Retinal pigment epithelial cell (primary cell): ENCODE measurements at regions not wholly inside any gene's neighbourhood (a gene's known extent, or its start where the extent isn't known, plus 50 kb on each side); places are given as distances from the start of the nearest gene placed in this dataset.

Experiments
- DNase-seq: peaks from one replicate; pipeline ENCODE4 v3.0.0-alpha.2; 2010; ENCODE audit warnings: low read depth
- H3K4me3 ChIP-seq: 2 replicates; pipeline ENCODE4 v1.5.1; 2011; ENCODE audit warnings: mild to moderate bottlenecking, low read length, control low read depth, moderate library complexity
- TF ChIP-seq, protein P1 (sequence below): conservative IDR thresholded peaks from 2 replicates; pipeline ENCODE4 v1.5.1; 2011; ENCODE audit warnings: low read depth, low read length, control low read depth, inconsistent platforms

DNA sequence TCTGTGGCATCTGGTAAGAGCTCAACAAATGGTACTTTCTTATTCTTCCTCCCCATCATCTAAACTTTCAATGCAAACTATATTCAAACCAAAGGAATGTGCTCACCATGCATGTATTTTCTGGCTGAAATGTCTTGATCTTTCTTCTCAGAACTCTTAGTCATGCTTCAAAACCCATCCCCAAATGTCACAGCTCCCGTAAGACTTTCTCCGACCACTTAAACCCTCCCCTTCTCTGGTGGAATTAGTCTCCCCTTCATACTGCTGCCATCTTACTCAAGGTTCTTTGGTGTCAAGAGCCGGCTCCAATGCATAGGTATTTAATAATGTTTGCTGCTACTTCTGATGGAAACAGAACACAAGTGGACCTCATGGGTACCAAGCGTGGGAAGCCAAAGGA, 538.1 kb downstream of the MATN1 start:
- TF ChIP-seq, protein P1, sequence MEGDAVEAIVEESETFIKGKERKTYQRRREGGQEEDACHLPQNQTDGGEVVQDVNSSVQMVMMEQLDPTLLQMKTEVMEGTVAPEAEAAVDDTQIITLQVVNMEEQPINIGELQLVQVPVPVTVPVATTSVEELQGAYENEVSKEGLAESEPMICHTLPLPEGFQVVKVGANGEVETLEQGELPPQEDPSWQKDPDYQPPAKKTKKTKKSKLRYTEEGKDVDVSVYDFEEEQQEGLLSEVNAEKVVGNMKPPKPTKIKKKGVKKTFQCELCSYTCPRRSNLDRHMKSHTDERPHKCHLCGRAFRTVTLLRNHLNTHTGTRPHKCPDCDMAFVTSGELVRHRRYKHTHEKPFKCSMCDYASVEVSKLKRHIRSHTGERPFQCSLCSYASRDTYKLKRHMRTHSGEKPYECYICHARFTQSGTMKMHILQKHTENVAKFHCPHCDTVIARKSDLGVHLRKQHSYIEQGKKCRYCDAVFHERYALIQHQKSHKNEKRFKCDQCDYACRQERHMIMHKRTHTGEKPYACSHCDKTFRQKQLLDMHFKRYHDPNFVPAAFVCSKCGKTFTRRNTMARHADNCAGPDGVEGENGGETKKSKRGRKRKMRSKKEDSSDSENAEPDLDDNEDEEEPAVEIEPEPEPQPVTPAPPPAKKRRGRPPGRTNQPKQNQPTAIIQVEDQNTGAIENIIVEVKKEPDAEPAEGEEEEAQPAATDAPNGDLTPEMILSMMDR = no peak
- no peak overlapping the region for H3K4me3 ChIP-seq
- DNase-seq = no peak

DNA sequence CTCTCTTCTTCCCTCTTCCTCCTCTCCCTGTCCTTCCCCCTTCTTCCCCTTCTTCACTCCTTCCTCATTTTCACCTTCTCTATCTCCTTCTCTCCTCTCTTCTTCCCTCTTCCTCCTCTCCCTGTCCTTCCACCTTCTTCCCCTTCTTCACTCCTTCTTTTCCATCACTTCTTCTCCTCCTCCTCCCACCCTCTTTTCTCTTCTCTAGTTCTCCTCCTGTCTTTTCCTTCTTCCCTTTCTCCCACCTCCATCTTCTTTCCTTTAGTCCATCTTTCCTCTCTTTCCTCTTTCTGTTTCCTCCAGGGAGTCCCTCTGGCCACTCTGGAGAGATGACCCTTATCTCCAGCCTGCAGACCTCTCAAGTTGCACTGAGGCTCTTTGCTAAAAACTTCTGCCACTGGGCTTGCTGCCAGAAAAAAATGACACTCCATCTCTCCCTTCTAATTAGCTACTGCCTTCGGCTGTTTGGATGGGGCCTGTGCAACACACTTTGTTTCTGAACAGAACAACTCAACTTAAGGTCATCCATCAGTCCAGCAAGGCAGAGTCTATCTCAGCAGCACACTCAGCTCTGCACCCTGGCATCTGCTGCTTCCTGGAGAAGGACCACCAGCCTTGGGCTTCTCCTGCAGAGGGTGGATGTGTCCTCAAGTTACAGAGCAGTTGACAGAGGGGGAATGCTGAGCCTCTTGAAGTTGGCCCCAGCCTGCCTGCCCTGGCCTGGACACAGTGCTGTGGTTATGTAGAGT, 538.8 kb downstream of the MATN1 start:
- TF ChIP-seq, protein P1 = no peak
- H3K4me3 ChIP-seq = no peak overlapping the region
- no peak for DNase-seq

DNA sequence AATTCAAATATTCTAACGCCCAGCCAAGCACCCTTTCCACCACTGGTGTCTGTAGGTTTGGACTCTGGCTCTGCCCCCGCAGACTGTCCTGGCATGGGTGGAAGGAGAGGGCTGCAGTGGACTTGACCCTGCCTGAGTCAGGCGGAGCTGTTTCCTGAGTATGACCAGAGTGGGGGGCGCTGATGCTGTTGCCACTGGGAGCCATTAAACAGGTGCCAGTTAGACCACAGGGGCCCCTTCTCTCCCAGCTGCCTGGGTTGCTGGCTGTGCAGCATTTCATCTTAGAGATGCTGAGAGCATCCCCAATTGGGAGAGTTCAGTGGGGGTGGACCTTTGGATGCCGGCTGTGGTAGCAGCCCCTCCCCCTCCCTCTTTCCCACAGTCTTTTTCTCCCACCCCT, 539.5 kb downstream of the MATN1 start:
- no peak for DNase-seq
- no peak overlapping the region for H3K4me3 ChIP-seq
- TF ChIP-seq, protein P1 = no peak

DNA sequence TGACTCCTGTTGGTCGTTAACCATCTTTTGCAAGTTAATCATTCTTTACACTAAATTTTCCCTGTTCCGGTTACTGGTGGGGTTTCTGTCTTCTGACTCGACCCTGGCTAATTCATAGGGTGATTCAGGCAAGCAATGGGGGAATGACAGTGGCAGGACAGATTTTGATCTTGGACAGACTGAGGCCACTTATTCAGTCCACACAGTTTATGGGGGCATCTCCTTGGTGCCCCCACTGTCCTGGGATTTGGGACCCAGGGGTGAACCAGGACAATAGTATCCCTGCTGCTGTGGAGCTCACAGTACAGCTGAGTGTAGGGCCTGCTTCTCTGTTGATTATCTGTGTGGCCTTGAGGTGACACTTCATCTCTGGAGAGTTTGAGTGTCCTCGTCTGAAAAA, 540.4 kb downstream of the MATN1 start:
- TF ChIP-seq, protein P1 = no peak
- no peak for DNase-seq
- H3K4me3 ChIP-seq = no peak overlapping the region

DNA sequence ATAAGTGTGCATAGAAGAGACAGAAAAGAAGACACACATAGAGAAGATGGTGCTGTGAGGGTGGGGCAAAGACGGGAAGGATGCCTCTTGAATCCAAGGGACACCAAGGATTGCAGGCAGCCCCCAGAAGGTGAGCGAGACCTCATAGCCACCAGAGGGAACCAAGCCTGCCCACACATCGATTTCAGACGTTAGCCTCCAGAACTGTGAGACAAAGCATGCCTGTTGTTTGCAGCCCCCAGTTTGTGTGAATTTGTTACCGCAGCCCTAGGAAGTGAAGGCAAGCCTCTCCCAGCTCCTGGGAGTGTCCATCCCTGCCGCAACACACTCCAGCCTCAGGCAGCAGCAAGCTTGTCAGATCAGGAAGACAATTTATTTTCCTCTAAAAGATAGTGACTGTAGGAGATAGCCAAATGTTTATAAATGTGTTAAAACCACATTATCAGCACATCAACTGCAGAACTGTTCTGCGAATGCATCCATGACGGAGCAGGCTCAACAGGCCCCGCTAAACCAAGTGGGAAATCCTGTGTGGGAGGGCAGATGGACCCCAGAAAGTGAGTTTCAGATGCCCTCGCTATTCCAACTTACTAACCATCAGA, 543.3 kb downstream of the MATN1 start:
- DNase-seq = no peak
- TF ChIP-seq, protein P1 = no peak
- no peak overlapping the region for H3K4me3 ChIP-seq

DNA sequence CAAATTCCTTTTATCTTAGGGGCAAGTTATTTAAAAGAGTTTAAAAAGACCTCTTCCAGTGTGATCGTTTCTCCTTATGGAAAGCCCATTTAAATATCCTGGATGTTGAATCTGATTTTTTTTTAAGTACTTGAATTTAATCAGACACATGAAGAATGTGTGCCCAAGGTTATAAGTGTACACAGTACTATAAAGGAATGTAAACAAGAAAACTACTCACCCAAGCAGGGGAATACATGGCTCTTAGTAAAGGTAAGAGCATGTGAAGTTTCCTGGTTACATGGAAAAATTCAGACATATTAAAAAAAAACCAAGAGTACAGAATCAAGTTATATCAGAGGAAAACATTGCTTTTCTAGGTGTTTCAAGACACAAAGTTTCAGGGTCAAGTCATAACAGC, 546.9 kb downstream of the MATN1 start:
- no peak overlapping the region for H3K4me3 ChIP-seq
- TF ChIP-seq, protein P1 = no peak
- DNase-seq = no peak

DNA sequence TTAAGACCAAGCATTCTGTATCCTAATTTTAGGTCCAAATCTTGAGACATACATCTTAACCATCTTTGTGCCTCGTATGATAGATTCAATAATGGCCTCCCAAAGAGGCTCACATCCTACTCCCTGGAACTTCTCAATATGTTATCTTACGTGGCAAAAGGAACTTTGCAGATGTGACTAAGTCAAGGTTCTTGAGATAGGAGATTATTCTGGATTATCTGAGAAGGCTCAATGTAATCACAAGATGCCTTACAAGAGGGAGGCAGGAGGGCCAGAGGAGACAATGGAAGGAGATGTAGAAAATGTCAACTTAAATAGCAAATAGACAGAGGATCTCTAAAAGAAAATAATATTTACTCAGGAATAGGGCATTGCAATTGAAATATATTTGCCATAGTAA, 548.9 kb downstream of the MATN1 start:
- H3K4me3 ChIP-seq = no peak overlapping the region
- DNase-seq = no peak
- TF ChIP-seq, protein P1 = no peak
